ENCODE measurements at regions not wholly inside any gene's neighbourhood (a gene's known extent, or its start where the extent isn't known, plus 50 kb on each side); places are given as distances from the start of the nearest gene placed in this dataset.

DNA sequence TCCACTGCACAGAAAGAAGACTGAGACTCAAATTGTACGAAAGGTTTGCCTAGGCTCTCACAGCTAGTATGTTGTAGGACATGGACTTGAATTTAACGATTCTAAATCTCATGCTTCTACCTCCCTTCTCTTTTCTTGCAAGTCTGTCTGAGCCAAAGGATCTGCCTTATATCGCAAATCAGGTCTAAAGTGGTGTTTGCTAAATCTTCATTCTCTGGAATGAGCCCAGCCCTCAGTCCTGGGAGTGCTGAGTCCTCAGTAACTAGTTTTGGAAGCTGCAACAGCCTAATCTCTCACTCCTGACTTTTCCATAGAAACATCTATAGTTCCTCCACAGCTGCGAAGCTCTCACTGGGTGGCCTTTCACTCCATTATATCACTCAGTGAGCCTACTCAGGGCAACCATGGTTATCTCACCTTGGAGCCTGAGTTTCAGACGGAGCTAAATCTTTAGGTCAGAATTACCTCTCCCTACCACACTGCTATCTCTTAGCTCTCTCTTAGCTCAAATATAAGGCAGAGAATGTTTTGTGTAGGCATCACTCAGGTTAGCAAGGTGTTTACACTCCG is 575.5 kb upstream of the C16orf82 start:
- no peak for DNase-seq
- Mint-ChIP-seq H3K4me1 (no peaks in the 10 kb centered on the region), H3K9me3 (no peaks in the 10 kb centered on the region), H3K27me3 (peaks cover 3% of the 10 kb centered on the region), H3K4me3 (no peak overlapping the region), H3K36me3 (ENCODE audit: low read depth) (no peaks in the 10 kb centered on the region), H3K27ac (no peak overlapping the region)
- no peak for ATAC-seq (ENCODE audit: low read depth)
- POLR2A ChIA-PET, result no interaction called here
- CTCF ChIA-PET, result no interaction called here
- no peak for TF ChIP-seq CTCF (IDR thresholded peaks at IDR 0.05)
- intact Hi-C loops (cut with micrococcal nuclease), result no loop called here

DNA sequence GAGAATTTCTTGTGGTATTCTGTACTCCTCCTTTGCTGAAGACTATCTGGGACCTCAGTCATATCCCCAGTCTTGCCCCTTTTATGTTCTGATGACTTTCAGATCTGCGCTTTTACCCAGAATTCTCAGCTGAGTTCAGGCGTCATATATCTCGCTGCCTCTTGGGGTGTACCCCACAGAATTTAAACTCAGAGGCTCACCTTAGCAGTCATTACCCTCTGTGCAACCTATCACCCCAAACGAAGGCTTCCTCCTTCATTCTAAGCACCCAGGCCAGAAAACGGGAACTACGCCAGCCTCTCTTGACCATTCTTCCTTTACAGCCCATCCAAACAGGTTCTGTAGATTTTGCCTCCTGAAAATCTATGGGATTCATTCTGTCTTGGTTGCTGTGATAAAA is 574.8 kb upstream of the C16orf82 start:
- DNase-seq, result no peak
- no peaks in the 10 kb centered on the region for H3K4me1 Mint-ChIP-seq
- no peaks in the 10 kb centered on the region for H3K9me3 Mint-ChIP-seq
- H3K36me3 Mint-ChIP-seq (ENCODE audit: low read depth), result no peaks in the 10 kb centered on the region
- intact Hi-C loops (cut with micrococcal nuclease), result no loop called here
- H3K4me3 Mint-ChIP-seq, result no peak overlapping the region
- ChIA-PET CTCF (no interaction called here), POLR2A (no interaction called here)
- ATAC-seq (ENCODE audit: low read depth), result no peak
- no peak for TF ChIP-seq CTCF (IDR thresholded peaks at IDR 0.05)
- no peak overlapping the region for H3K27ac Mint-ChIP-seq
- H3K27me3 Mint-ChIP-seq, result peaks cover 5% of the 10 kb centered on the region

GRCh38 chr16:26493751-26494150 is 573.0 kb upstream of the C16orf82 start:
- Mint-ChIP-seq H3K4me3 (no peak overlapping the region), H3K4me1 (no peaks in the 10 kb centered on the region), H3K27ac (no peak overlapping the region), H3K9me3 (no peaks in the 10 kb centered on the region), H3K36me3 (ENCODE audit: low read depth) (no peaks in the 10 kb centered on the region), H3K27me3 (peaks cover 7% of the 10 kb centered on the region)
- intact Hi-C loops (cut with micrococcal nuclease), result no loop called here
- ChIA-PET CTCF (no interaction called here), POLR2A (no interaction called here)
- ATAC-seq (ENCODE audit: low read depth), result no peak
- TF ChIP-seq CTCF (IDR thresholded peaks at IDR 0.05), result no peak
- DNase-seq, result no peak

DNA sequence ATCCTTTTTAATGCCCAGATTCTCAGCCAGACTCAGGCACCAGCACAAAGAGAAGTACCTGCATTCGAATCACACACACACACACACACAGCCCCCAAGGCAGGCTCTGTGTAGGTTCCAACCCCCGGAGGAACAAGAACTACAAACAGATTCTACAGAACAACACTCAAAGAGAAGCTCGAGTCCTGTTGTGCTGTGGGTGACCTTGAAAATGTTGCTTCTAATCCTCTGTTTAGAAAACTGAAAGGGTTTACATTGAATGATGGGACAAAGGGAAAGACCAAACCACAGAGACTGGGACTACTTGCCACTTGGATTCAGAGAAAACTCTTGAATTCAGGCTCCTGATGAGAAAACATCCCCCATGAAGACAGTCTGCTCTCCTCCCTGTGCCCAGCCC is 568.8 kb upstream of the C16orf82 start:
- Mint-ChIP-seq H3K4me1 (no peaks in the 10 kb centered on the region), H3K27ac (no peak overlapping the region), H3K27me3 (peaks cover 7% of the 10 kb centered on the region), H3K36me3 (ENCODE audit: low read depth) (no peaks in the 10 kb centered on the region), H3K4me3 (no peak overlapping the region), H3K9me3 (no peaks in the 10 kb centered on the region)
- ChIA-PET CTCF (no interaction called here), POLR2A (no interaction called here)
- TF ChIP-seq CTCF (IDR thresholded peaks at IDR 0.05), result no peak
- ATAC-seq (ENCODE audit: low read depth) (no peak), DNase-seq (no peak)
- intact Hi-C loops (cut with micrococcal nuclease), result no loop called here

DNA sequence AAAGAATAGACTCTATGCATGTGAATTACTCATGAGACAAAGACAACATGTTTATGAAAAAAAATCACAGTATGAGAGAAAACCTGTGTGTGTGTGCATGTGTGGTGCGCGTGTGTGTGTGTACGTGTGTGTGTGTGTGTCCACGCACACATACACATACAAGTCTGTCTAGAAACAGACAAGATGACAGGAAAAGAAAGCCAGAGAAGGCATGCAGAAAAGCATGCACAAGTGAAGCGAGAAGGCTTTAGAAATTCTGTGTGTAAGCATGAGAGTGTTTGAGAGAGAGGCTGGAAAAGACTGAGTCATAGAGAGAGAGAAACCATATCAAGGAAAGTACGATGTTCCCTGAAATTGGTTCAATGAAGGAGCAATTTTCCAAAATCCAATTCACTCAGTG is 566.4 kb upstream of the C16orf82 start:
- no peak overlapping the region for H3K4me3 Mint-ChIP-seq
- intact Hi-C loops (cut with micrococcal nuclease), result no loop called here
- no peak overlapping the region for H3K27ac Mint-ChIP-seq
- H3K4me1 Mint-ChIP-seq, result no peaks in the 10 kb centered on the region
- H3K27me3 Mint-ChIP-seq, result peaks cover 5% of the 10 kb centered on the region
- ChIA-PET POLR2A (no interaction called here), CTCF (no interaction called here)
- ATAC-seq (ENCODE audit: low read depth) (no peak), DNase-seq (no peak)
- H3K9me3 Mint-ChIP-seq, result no peaks in the 10 kb centered on the region
- TF ChIP-seq CTCF (IDR thresholded peaks at IDR 0.05), result no peak
- H3K36me3 Mint-ChIP-seq (ENCODE audit: low read depth), result no peaks in the 10 kb centered on the region

Data from activated B cell treated with CpG ODN at 0.5 μM for 24 hours (primary cell).